COLO668 (cell line): ENCODE measurements at regions not wholly inside any gene's neighbourhood (a gene's known extent, or its start where the extent isn't known, plus 50 kb on each side); places are given as distances from the start of the nearest gene placed in this dataset.
"Not testable (repeated sequence)": the region's sequence is repeated elsewhere in the genome, so short reads cannot be mapped to it uniquely, and the experiment has no call there.

Experiments
- DNase-seq: peaks from one replicate; lab custom pipeline; 2025; ENCODE audit not compliant: unreplicated experiment; lab: John Stamatoyannopoulos, UW

DNA sequence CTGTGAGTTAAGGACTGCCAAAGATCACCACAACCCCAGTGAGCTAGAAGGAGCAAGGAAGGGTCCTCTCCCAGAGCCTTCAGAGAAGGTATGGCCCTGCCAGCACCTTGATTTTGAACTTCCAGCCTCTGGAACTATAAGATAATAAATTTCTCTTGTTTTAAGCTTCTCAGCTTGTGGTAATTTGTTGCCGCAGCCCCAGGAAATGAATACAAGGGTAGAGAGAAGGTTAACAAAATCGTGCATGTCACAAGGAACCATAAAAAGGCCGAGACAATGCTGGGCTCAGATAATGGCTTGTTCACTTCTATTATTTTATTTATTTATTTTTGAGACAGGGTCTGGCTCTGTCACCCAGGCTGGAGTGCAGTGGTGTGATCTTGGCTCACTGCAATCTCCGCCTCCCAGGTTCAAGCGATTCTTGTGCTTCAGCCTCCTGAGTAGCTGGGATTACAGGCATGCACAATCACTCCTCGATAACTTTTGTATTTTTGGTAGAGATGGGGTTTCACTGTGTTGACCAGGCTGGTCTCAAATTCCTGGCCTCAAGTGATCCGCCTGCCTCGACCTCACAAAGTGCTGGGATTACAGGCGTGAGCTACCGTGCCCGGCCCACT is 71.5 kb downstream of the WSB1 start:
- DNase-seq = not testable (repeated sequence)

DNA sequence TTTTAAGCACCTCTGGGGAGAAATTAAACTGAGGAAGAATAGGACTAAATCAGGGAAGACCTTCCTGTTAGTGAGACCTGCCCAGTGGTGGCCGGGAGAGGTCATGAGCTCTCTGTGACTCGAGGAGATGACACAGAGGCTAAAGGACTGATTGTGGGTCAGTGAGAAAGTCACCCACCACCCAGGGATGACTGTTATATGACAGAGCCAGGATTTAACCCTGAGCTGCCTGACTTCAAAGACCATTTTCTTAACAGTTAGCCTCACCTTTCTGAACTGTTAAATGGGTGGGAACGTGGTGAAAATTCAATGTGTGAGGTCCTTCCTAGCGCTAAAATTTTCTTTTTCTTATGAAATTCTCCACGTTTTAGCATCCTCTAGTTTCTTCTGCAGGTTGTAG is 72.5 kb downstream of the WSB1 start:
- DNase-seq = no peak

DNA sequence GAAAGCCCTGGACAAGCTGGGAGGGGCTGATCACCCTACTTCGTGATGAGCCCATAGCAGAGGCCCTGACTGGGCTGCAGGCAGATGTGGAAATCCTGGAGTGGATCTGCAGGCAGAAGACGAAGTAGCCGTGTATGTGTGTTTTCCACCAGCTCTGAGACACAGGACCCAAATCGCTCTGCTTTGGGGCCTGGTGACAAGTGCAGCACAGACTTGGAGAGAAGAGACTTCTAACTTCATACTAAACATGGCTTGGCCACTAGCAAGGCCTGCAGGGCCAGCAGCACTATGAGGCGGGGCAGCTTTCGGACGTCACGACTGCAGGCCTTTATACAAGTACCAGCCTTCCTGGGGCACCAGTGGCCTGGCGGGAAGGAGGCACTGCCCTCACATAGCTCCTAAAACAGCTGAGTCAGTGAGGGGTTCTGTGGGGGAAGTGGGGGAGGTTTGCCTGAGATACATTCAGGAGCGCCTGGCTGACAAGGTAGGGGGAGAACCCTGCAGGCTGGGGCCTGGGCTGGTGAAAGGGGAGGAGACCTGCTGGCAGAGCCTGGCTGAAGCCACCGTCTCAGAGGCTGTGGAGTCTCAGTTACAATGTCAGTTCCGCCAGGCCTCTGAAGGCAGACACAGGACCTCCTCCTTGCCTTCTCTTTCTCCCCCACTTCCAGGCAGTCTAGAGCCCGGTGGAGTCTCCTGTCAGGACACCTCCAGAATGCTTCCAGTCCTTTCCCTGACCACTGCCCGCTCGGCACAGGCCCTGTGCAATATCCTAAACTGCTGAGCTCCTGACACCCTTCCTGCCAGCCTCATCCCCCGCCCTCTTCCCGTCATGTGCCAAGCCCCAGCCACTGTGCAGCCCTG is 73.4 kb downstream of the WSB1 start:
- DNase-seq = no peak

DNA sequence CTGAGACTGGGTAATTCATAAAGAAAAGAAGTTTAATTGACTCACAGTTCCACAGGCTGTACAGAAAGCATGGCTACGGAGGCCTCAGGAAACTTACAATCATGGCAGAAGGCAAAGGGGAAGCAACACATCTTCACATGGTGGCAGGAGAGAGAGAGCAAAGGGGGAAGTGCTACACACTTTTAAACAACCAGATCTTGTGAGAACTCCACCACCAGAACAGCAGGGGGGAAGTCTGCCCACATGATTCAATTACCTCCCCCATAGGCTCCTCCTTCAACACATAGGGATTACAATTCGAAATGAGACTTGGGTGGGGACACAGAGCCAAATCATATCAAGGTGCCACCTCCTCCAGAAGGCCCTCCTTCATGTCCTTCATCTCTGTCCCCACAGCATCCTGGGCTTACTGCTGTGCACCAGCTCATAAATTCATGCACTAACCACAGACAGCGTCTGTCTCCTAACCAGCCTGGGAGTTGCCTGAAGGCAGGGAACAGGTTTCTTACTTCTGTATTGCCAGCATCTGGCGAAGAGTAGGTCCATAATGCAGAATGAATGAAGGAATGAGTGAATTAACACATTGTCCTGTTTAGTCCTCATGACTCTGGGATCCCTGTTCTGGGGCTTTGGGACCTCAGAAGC is 74.4 kb downstream of the WSB1 start:
- DNase-seq = no peak

DNA sequence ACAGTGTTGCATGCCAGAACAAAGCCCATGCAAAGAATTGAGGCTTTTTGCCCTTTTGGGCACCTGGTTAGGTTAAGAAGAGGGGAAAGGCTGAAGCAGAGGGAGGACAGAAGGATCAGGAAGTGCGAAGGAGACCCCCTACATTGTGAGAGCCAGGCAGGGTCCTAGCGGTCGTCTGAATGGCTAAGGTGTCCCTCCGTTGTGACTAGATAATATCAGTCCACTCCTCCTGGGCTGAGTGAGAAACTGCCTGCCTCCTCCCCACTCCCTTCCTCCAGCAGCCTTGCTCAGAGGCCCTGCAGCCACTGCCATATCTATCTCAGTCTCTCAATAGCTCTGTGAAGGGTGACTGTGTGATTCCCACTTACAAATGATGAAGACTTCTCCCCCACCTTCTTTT is 75.1 kb downstream of the WSB1 start:
- DNase-seq = no peak

DNA sequence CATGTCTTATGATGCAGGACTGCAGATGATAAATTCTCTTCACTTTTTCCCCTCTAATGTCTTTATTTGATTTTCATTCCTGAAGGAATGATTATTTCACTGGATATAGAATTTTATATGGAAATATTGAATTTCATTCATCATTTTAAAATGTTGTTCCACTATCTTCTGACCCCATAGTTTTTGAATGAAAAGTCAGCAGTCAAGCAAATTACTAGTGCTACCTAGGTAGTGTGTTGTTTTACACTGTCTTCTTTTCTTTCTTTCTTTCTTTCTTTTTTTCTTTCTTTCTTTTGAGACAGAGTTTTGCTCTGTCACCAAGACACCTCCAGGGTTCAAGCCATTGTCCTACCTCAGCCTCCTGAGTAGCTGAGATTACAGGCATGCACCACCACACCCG is 76.9 kb downstream of the WSB1 start:
- DNase-seq = no peak

DNA sequence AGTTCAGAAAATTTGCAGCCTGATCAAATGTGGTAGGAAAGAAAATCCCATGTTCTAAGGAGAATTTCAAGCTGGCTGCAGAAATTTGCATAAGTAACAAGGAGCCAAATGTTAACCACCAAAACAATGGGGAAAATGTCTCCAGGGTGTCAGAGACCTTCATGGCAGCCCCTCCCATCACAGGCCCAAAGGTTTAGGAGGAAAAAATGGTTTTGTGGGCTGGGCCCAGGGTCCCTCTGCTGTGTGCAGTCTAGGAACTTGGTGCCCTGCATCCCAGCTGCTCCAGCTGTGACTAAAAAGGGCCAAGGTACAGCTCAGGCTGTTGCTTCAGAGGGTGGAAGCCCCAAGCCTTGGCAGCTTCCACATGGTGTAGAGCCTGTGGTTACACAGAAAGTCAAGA is 79.8 kb downstream of the WSB1 start:
- DNase-seq = not testable (repeated sequence)

DNA sequence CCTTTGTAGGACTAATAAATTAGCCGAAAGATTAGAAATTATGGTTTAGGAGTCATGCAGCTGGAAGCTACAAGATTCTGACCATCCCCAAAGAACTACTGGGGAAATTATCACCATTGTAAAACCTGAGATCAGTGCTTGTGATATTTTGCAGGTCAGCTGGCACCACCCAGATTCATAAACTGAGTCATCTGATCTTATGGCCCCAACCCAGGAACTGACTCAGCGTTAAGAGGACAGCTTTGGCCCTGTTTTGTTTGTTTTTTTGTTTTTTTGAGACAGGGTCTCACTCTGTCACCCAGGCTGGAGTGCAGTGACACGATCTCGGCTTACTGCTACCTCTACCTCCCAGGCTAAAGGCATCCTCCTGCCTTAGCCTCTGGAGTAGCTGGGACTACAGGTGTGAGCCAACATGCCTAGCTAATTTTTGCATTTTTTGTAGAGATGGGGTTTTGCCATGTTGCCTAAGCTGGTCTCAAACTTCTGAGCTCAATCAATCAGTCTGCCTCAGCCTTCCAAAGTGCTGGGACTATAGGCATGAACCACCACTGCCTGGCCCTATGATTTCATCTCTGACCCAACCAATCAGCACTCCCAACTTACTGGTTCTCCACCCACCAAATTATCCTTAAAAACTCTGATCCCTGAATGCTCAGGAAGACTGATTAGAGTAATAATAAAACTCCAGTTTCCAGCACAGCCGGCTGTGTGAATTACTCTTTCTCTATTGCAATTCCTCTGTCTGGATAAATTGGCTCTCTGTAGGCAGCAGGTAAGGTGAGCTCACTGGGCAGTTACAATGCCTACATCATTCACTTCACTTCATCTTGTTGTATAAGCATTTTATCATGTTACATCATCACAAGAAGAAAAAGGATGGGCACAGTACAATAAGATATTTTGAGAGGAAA is 79.4 kb upstream of the KSR1 start:
- no peak for DNase-seq

DNA sequence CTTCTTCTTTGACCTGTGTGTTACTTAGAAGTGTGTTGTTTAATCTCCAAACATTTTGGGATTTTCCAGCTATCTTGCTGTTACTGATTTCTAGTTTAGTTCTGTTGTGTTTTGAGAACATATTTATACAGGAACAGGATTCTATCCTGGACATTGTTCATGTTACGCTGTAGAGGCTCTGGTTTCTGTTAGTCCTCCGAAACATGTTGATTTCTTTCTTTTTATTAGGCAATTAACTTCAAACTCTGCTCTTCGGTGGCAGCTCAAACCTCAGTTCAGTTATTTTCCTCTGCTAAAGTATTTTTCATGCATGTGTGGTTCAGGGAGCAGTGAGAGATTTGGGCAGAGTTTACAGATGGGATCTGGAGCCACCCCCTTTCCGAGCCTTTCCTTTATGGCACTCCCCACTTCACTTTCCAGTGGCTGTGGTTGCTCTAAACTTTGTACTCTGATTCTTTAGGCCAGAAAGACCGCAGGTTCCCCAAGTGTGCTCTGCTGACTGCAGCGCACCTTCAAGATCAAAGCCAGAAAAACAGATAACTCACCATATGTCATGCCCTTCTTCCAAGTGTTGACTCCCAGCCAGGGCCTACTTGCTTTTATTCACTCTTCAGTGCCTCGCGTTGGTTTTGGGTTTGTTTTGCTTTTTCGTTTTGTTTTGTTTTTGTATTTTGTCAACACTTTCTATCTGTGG is 77.6 kb upstream of the KSR1 start:
- no peak for DNase-seq

DNA sequence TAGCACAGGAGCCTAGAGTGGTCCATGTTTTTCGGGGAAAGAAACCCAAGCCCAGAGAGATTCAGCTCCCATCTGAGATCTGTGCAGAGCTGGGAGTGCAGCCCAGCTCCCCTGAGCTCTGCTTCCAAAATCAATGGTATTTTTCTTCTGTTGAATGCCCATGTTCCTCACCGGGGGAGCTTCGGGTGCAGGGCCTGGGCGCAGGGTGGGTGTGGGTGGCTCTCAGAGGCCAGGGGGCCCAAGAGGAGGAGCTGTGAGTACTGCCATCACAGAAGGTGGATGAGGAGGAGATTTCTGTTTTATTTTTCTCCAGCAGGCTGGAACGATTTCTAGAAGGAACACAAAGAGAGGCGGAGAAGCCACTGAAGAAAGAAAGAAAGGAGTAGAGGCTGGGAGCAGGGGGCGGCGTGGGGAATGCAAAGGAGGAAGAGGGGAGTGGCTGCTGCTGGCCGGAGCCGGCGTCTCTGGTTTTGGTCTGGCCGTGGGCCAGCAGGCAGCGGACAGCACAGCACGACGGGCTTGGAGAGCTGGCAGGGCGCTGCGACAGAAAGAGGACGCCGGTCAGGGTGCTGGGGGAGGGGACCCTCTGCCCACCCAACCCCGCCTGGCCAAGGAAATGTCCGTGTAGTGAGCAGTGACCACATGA is 76.2 kb upstream of the KSR1 start:
- DNase-seq = no peak

DNA sequence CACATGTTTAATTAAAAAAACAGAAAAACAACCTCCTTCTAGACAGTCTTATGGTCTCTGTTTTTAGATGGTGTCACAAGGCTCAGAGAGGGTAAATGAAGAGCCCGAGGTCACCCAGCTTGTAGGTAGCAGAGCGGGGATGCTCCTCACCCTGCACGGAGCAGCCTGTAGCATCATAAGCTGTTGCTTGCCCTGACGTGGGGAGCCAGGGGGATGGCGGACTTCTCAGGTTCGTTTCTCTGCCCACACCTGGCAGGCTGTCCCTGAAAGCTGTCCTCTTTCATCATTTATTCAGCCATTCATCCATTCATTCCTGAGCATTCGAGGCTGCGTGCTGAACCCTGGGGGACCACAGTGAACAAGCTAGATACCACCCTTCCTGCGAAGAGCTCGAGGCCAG is 75.7 kb upstream of the KSR1 start:
- DNase-seq = no peak

DNA sequence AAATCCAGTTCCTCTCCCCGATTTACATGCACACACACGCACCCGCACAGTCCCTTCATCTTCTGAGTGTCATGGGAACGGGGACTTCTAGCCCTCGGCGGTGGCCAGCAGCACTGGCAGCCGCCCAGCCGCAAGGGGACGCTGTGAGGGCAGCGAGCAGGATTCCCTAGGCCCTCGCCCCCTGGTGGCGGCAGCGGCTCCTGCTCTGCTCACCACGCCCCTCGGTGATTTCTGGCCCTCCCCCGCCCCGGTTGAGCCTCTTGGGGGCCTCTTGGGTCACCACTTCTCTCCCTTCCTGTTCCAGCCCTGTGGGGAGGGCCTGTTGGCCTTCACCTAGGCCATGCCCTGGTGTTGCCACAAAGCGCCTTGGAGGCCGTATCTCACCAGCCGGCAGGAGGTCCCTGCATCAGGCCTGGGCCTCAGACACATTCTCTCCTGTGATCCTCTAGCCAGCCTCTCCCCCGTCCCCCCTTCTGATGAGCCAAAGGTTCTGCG is 75.2 kb upstream of the KSR1 start:
- DNase-seq = peak; percentile 59

DNA sequence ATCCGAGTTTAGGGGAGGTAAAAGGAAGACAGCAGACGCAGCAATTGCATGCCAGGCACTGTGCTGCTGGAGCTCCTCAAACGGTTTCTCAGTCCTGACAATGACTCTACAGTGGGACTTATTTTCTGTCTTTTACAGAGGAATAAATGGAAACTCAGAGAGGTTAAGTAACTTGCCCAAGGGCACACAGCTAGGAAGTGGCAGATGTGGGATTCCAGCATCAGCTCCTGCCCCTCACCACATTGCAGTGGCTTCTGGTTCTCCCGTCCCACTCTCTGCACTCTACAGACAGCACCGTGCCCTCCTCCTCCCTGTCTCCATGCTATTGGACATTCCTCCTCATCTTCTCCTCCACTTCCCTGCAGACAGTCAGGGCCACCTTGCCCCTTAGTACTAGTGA is 74.2 kb upstream of the KSR1 start:
- DNase-seq = no peak

DNA sequence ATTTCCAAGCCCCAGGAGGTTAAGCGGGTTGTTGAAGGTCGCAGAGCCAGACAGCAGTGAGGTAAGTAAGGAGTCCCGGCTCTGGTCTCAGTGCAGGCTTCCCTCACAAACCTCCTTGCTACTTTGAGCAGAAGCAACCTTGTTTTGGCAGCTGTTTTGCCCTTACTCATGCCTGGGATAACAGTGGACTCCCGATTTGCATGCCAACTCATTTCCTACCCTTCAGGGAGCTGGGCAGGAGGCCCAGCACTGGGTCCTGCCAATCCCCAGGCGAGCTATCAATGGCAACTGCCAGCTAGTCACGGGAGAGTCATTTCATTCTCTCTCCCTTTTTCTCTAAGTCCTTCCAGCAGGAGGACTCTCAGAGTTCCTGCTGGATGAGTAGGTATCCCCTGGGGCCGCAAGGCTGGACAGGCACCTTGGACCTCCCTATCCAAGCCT is 72.0 kb upstream of the KSR1 start:
- DNase-seq = no peak

DNA sequence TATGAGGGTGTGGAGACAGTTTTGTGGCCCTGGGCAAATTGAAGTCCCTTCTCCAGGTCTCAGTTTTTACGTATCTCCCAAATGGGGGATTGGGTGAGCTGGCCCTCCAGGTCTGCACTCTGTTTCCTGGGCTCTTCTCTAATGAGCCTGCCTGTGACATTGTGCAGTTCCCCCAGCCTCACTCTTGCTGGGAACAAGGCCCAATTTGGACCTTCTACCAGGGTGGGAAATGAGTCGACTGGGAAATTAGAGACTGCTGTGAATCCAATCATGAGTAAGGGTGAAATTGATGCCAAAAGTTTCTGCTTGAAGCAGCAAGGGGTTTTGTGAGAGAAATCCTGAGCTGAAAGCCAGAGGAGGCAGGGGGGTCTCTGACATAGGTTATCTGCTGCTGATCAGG is 71.5 kb upstream of the KSR1 start:
- no peak for DNase-seq

DNA sequence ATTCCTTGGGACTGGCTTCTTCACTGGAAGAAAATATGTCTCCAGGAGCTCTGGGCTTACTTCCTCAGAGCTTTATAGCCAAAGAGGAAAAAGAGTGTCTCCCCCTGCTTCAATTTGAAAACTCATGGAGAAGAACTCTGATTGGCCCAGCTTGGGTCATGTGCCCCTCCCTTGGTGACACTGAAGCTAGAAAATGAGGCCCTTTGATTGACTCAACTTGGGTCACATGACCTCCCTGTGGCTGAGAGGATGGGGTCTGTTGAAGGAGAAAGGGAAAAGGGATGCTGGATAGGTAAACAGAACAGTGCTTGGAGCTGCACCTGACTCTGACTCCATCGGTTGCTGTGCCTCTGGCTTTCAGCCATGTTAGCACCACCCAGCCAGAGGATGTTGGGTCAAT is 70.6 kb upstream of the KSR1 start:
- DNase-seq = no peak

DNA sequence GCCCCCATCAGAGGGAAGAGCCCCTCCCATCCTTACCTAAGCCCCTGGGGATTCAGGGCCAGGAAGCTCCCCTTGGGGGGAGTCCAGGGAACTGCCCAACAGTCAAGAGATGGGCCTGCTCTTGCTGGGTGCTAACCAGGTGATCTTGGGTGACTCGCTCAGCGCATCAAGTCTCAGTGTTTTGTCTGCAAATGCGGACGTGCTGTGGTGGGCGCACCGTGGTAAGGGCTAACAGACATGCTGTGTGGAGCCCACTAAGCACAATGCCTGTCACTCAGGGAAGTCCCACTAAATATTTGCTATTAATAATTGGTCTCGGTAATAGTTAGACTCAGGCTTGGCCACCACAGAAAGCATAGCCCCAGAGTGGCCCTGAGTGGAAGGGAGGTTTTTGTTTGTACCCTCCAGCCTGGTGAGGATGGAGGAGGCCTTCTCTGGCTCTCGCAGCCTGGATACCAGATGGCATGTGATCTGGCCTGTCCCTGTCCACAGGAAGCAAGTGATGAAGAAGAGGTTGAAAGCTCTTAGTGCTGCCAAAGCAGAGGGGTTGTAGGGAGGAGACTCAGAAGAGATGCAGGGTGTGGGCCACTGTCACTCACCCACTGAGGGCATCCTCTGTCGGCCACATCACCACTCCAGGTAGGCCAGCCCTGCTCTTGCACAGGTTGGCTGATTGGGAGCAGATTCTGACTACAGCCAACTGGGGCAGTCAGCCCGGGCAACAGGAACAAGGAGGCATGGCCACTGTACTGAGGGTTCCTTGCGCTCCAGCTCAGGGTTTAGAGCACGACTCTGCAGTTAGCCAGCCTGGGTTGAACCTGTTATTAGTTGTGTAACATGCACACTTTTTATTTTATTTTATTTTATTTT is 69.8 kb upstream of the KSR1 start:
- DNase-seq = no peak

DNA sequence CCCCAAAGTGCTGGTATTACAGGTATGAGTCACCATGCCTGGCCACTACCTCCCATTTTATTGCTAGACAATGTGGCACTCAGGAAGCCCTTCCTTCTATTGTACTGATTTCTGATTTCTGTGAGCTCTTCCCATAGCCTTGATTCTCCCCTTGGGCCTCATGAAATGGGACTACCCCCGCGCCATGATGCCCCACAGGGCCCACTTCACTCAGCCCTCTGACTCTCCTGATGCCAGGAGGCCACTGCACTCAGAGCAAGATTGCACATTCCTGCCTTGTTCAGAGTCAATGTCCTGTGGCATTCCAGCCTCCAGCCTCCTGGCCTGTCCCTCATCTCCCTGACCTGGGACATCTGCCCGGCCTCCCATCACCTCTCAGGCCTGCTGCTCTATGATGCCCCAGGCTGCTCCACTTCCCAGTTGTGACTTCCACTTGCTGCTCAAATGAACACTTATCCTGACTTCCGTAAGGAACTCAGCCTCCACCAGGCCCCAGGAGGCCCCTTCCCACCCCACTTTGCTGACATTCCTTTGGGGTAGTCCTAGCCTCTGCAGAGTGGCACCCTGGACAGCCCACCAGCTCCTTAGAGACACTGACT is 66.6 kb upstream of the KSR1 start:
- no peak for DNase-seq

DNA sequence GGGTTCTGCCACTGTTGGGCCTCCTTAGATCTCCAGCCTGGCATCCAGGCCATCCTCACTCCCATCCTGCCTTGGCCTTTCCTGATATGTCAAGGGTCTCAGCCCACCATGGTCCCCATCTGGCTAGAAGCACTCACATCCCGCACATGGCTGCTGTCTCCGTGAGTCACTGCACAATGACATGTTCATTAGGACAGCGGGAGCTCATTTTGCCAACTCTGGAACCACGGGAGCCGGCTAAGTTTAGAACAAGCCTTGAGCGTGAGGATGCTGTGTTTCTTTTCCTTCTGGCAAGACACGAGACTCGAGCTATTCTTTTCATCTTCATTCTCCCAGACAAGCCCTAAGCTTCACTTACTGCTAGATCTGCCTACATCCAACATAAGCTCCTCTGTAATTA is 65.7 kb upstream of the KSR1 start:
- DNase-seq = no peak
